ENCODE measurements at regions not wholly inside any gene's neighbourhood (a gene's known extent, or its start where the extent isn't known, plus 50 kb on each side); places are given as distances from the start of the nearest gene placed in this dataset.

- TF ChIP-seq CTCF (IDR thresholded peaks at IDR 0.05) (no peak), POLR2AphosphoS5 (IDR thresholded peaks at IDR 0.05) (no peak), POLR2A (IDR thresholded peaks at IDR 0.05) (no peak)
Observed at GRCh38 chr10:55001422-55001821, 200.4 kb upstream of the PCDH15 start.

Measured in prostate gland (tissue), 2 donors.